ENCODE measurements at regions not wholly inside any gene's neighbourhood (a gene's known extent, or its start where the extent isn't known, plus 50 kb on each side); places are given as distances from the start of the nearest gene placed in this dataset.

- no peak for TF ChIP-seq POLR2A (IDR thresholded peaks at IDR 0.05)
- no peak for TF ChIP-seq CTCF (IDR thresholded peaks at IDR 0.05)
Observed at GRCh38 chr14:87203346-87203745, 789.6 kb downstream of the GALC start.

All from right lobe of liver (tissue), 4 donors.